Testis (tissue), 2 donors: ENCODE measurements at regions not wholly inside any gene's neighbourhood (a gene's known extent, or its start where the extent isn't known, plus 50 kb on each side); places are given as distances from the start of the nearest gene placed in this dataset.
"Not testable (repeated sequence)": the region's sequence is repeated elsewhere in the genome, so short reads cannot be mapped to it uniquely, and the experiment has no call there.

ENCODE experiments used
- DNase-seq: peaks from one replicate; pipeline ENCODE4 v3.0.0-alpha.2; 2019
- H3K27ac ChIP-seq, 2 donors: fragments of 200-600 bp; sonication (generic); one replicate each; pipeline ENCODE4 v1.5.1; 2019
- H3K27me3 ChIP-seq: fragments of 200-600 bp; sonication (generic); one replicate; pipeline ENCODE4 v1.5.1; 2019
- H3K36me3 ChIP-seq: fragments of 200-600 bp; sonication (generic); one replicate; pipeline ENCODE4 v1.5.1; 2017; ENCODE audit warnings: low read depth; ENCODE audit errors: missing control alignments
- H3K4me1 ChIP-seq: fragments of 200-600 bp; sonication (generic); one replicate; pipeline ENCODE4 v1.5.1; 2019
- H3K4me3 ChIP-seq, 2 donors: fragments of 200-600 bp; sonication (generic); one replicate each; pipeline ENCODE4 v1.5.1; 2017 to 2019
- H3K9me3 ChIP-seq: fragments of 200-600 bp; sonication (generic); one replicate; pipeline ENCODE4 v1.5.1; 2017
- POLR2A ChIP-seq: fragments of 450-650 bp; IDR thresholded peaks from one replicate; pipeline ENCODE4 v1.6.1; 2017; ENCODE audit warnings: antibody characterized with exemption, mild to moderate bottlenecking, moderate library complexity
- WGBS, 2 donors: methylation state at CpG; one replicate each; pipeline ENCODE4 v1.1.5; 2018; 5-methylcytosine and 5-hydroxymethylcytosine counted together
- intact Hi-C: fragments of 100-400 bp; cut with DNase I; formaldehyde crosslinking; loops from one replicate; pipeline ENCODE4 v1.15.1; 2023; ENCODE audit warnings: low total_unique reads
- TF ChIP-seq, protein P1 (sequence below), 3 experiments: fragments of 450-650 bp in 2 of 3; fragments of 200-600 bp in 1 of 3; sonication (generic) in 1 of 3; IDR thresholded peaks; one replicate each; pipeline ENCODE4 v1.5.1; 2016 to 2019; ENCODE audit warnings: antibody characterized with exemption in 3 of 3, mild to moderate bottlenecking in 2 of 3, moderate library complexity in 1 of 3

DNA sequence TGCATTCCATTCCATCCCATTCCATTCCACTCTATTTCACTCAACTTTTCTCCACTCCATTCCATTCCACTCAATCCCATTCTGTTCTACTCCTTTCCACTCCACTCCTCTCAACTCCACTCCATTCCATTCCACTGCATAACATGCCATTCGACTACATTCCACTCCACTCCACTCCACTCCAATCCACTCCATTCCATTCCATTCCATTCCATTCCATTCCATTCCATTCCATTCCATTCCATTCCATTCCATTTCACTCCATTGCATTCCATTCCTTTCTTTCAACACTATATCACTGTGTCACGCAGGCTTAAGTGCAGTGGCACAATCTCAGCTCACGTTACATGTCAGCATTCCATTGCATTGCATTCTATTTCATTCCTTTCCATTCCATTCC is 1430.4 kb downstream of the TSPY10 start:
- H3K4me1 ChIP-seq, DNase-seq, H3K36me3 ChIP-seq, intact Hi-C loops, H3K27me3 ChIP-seq, H3K27ac ChIP-seq, H3K9me3 ChIP-seq, H3K4me3 ChIP-seq: not testable (repeated sequence)
- WGBS, 2 donors, result 17 to 27% methylated on average over 3 of the region's 3 CpGs

DNA sequence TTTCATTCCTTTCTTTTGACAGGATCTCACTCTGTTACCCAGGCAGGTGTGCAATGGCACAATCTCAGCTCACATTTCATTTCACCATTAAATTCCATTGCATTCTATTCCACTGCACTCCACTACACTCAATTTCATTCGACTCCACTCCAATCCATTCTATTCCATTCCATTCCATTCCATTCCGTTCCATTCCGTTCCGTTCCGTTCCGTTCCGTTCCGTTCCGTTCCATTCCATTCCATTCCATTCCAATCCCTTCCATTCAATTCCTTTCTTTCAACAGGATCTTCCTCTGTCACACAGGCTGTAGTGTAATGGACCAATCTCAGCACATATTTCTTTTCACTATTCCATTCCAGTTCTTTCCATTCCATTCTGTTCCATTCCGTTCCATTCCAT is 1445.7 kb downstream of the TSPY10 start:
- TF ChIP-seq, protein P1, sequence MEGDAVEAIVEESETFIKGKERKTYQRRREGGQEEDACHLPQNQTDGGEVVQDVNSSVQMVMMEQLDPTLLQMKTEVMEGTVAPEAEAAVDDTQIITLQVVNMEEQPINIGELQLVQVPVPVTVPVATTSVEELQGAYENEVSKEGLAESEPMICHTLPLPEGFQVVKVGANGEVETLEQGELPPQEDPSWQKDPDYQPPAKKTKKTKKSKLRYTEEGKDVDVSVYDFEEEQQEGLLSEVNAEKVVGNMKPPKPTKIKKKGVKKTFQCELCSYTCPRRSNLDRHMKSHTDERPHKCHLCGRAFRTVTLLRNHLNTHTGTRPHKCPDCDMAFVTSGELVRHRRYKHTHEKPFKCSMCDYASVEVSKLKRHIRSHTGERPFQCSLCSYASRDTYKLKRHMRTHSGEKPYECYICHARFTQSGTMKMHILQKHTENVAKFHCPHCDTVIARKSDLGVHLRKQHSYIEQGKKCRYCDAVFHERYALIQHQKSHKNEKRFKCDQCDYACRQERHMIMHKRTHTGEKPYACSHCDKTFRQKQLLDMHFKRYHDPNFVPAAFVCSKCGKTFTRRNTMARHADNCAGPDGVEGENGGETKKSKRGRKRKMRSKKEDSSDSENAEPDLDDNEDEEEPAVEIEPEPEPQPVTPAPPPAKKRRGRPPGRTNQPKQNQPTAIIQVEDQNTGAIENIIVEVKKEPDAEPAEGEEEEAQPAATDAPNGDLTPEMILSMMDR (IDR thresholded peaks at IDR 0.05), result no peak
- TF ChIP-seq POLR2A, result no peak
- Histone ChIP-seq H3K36me3 (no peaks in the 10 kb centered on the region), H3K27ac (no peak overlapping the region), H3K9me3 (no peaks in the 10 kb centered on the region), H3K4me3 (no peak overlapping the region), H3K27me3 (no peaks in the 10 kb centered on the region), H3K4me1 (no peaks in the 10 kb centered on the region)
- DNase-seq, result no peak
- WGBS, 2 donors, result 63 to 69% methylated on average over 10 of the region's 10 CpGs
- intact Hi-C loops, result no loop called here

DNA sequence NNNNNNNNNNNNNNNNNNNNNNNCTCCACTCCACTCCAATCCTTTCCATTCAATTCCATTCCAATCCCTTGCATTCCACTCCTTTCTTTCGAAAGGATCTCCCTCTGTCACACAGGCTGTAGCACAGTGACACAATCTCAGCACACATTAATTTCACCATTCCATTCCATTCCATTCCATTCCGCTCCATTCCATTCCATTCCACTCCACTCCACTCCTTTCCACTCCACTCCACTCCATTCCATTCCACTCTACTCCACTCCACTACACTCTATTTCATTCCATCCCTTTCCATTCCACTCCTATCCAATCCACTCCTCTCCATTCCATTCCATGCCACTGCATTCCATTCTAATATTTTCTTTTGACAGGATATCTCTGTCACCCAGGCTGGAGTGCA is 1459.0 kb downstream of the TSPY10 start:
- H3K27me3 ChIP-seq, result no peaks in the 10 kb centered on the region
- H3K27ac ChIP-seq, result no peak overlapping the region
- H3K9me3 ChIP-seq, result no peaks in the 10 kb centered on the region
- no peak for DNase-seq
- H3K4me1 ChIP-seq, result no peaks in the 10 kb centered on the region
- WGBS, 2 donors, result 56 to 65% methylated on average over 2 of the region's 2 CpGs
- no peak for TF ChIP-seq POLR2A
- TF ChIP-seq, protein P1 (IDR thresholded peaks at IDR 0.05), result no peak
- intact Hi-C loops, result no loop called here
- no peak overlapping the region for H3K4me3 ChIP-seq
- no peaks in the 10 kb centered on the region for H3K36me3 ChIP-seq

DNA sequence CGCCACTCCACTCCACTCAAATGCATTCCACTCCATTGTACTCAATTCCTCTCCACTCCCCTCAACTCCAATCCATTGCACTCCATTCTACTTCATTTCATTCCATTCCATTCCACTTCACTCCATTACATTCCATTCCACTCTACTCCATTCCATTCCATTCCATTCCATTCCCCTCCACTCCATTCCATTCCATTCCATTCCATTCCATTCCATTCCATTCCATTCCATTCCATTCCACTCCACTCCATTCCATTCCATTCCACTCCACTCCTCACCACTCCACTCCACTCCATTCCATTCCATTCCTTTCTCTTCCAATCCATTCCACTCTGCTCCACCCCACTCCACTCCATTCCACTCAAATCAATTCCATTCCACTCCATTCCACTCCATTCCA is 1459.9 kb downstream of the TSPY10 start:
- intact Hi-C loops, result no loop called here
- WGBS, 2 donors, result 19 to 28% methylated on average over 1 of the region's 1 CpG
- no peak overlapping the region for H3K27ac ChIP-seq

DNA sequence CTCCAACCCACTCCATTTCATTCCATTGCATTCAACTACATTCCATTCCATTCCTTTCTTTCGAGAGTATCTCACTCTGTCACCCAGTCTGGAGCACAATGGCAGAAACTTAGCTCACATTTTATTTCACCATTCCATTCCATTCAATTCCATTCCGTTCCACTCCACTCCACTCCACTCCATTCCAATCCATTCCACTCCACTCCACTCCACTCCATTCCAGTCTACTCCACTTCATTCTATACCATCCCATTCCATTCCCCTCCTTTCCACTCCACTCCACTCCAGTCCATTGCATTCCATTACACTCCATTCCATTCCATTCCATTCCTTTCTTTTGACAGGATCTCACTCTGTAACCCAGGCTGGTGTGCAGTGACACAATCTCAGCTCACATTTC is 1466.3 kb downstream of the TSPY10 start:
- 11 to 19% methylated on average over 2 of the region's 2 CpGs for WGBS, 2 donors
- no peak overlapping the region for H3K4me3 ChIP-seq
- H3K27ac ChIP-seq, result no peak overlapping the region
- no peaks in the 10 kb centered on the region for H3K9me3 ChIP-seq
- no peak for DNase-seq
- no peaks in the 10 kb centered on the region for H3K27me3 ChIP-seq
- H3K4me1 ChIP-seq, result no peaks in the 10 kb centered on the region
- no peaks in the 10 kb centered on the region for H3K36me3 ChIP-seq
- intact Hi-C loops, result no loop called here
- TF ChIP-seq, protein P1 (IDR thresholded peaks at IDR 0.05), result no peak
- TF ChIP-seq POLR2A, result no peak

More for the DNA sequence above, 1459.9 kb downstream of the TSPY10 start:
- TF ChIP-seq, protein P1 (IDR thresholded peaks at IDR 0.05), result no peak
- TF ChIP-seq POLR2A, result no peak
- H3K9me3 ChIP-seq, result no peaks in the 10 kb centered on the region
- no peaks in the 10 kb centered on the region for H3K36me3 ChIP-seq
- H3K4me1 ChIP-seq, result no peaks in the 10 kb centered on the region
- no peak overlapping the region for H3K4me3 ChIP-seq
- H3K27me3 ChIP-seq, result no peaks in the 10 kb centered on the region
- DNase-seq, result no peak

DNA sequence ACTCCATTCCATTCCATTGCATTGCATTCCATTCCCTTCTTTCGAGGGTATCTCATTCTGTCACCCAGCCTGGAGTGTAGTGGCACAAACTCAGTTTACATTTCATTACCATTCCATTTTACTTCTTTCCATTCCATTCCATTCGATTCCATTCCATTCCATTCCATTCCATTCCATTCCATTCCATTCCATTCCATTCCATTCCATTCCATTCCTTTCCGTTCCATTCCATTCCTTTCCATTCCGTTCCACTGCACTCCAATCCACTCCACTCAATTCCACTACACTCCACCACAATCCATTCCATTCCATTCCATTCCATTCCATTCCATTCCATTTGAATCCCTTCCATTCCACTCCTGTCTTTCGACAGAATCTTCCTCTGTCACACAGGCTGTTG is 1472.0 kb downstream of the TSPY10 start:
- 32 to 38% methylated on average over 5 of the region's 5 CpGs for WGBS, 2 donors
- intact Hi-C loops, result not testable (repeated sequence)

DNA sequence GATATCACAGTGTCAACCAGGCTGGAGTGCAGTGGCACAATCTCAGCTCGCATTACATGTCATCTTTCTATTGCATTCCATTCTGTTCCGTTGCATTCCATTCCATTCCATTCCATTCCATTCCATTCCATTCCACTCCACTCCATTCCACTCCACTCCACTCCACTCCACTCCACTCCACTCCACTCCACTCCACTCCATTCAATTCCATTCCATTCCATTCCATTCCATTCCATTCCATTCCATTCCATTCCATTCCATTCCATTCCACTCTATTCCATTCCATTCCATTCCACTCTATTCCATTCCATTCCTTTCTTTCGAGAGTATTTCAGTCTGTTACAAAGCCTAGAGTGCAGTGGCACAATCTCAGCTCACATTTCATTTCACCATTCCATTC is 1486.5 kb downstream of the TSPY10 start:
- H3K36me3 ChIP-seq, H3K4me1 ChIP-seq, intact Hi-C loops, H3K27me3 ChIP-seq, H3K27ac ChIP-seq, H3K4me3 ChIP-seq, H3K9me3 ChIP-seq, DNase-seq: not testable (repeated sequence)
- 32 to 45% methylated on average over 3 of the region's 3 CpGs for WGBS, 2 donors

More for the DNA sequence above, 1472.0 kb downstream of the TSPY10 start:
- not testable (repeated sequence) for H3K27me3 ChIP-seq, H3K4me1 ChIP-seq, H3K9me3 ChIP-seq, H3K4me3 ChIP-seq, DNase-seq, H3K36me3 ChIP-seq, H3K27ac ChIP-seq
